ENCODE measurements at regions not wholly inside any gene's neighbourhood (a gene's known extent, or its start where the extent isn't known, plus 50 kb on each side); places are given as distances from the start of the nearest gene placed in this dataset.
"Not testable (repeated sequence)": the region's sequence is repeated elsewhere in the genome, so short reads cannot be mapped to it uniquely, and the experiment has no call there.

DNA sequence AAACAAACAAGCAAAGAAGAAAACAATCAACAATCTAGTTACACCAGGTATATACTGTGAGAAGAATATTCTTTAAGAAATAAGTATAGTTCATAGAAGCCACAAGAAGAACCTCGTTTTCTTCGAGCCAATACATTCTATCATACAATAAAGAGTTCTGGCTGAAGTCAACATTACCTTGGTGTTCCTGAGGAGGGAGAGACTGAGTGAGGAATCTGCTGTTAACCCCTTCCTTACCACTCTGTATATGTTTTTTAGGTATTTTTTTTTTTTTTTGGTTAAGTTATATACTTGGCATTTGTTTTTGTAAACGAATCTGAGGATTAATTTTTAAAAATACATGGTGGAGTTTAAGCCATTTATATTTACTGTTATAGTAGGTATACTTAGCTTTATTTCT lies 412.5 kb downstream of the NUP35 start:
- no peak for FAIRE-seq

DNA sequence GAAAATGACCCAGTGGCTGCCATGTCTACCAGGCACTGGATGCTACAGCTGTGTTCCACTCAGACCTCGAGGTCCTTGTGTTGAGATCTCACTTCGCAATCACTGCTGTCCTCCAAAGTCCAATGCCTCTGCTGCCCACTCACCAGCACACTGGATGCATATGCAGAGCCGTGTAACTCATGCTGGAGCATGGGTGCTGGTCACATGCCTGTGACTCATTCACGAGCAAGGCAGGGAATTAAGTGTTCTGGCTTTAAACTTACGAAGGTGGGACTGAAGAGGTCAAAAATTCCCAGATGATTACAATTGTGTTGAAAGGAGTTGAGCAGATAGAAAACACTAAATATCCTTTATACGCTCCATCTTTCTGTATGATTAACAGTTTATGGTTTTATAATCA lies 417.5 kb downstream of the NUP35 start:
- no peak for FAIRE-seq

DNA sequence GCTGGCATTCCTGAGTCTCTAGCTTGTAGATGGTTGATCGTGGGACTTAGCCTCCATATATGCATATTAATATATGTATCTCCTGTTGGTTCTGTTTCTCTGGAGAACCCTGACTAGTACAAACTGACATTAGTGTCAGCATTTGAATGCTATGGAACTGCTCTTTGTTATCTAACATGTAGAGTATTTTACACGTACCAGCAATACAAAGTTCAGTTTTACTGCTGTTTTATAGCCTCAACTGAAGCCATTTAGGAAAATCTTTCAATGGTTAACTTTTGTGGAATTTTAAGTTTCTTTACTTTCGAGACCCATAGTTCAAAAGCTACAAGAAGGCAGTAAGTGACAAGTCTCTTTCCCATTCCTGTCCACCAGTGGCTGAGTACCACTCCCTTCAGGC lies 418.4 kb downstream of the NUP35 start:
- no peak for FAIRE-seq

DNA sequence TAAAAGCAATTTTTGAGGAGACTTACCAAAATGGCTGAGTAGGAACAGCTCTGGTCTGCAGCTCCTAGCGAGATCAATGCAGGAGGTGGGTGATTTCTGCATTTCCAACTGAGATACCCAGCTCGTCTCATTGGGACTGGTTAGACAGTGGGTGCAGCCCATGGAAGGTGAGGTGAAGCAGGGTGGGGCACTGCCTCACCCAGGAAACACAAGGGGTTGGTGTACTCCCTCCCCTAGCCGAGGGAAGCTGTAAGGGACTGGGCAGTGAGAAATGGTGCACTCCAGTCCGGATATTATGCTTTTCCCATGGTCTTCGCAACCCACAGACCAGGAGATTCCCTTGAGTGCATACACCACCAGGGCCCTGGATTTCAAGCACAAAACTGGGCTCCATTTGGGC lies 419.0 kb downstream of the NUP35 start:
- FAIRE-seq, result no peak

DNA sequence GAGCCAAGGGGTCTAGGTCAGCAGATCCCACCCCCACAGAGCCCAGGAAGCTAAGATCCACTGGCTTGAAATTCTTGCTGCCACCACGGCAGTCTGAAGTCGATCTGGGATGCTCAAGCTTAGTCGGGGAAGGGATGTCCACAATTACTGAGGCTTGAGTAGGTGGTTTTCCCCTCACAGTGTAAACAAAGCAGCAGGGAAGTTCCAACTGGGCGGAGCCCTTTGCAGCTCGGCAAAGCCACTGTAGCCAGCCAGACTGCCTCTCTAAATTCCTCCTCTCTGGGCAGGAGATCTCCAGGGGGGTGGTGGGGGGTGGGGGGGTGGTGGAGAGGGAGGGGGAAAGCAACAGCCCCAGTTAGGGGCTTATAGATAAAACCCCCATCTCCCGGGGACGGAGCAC lies 419.5 kb downstream of the NUP35 start:
- FAIRE-seq, result no peak

DNA sequence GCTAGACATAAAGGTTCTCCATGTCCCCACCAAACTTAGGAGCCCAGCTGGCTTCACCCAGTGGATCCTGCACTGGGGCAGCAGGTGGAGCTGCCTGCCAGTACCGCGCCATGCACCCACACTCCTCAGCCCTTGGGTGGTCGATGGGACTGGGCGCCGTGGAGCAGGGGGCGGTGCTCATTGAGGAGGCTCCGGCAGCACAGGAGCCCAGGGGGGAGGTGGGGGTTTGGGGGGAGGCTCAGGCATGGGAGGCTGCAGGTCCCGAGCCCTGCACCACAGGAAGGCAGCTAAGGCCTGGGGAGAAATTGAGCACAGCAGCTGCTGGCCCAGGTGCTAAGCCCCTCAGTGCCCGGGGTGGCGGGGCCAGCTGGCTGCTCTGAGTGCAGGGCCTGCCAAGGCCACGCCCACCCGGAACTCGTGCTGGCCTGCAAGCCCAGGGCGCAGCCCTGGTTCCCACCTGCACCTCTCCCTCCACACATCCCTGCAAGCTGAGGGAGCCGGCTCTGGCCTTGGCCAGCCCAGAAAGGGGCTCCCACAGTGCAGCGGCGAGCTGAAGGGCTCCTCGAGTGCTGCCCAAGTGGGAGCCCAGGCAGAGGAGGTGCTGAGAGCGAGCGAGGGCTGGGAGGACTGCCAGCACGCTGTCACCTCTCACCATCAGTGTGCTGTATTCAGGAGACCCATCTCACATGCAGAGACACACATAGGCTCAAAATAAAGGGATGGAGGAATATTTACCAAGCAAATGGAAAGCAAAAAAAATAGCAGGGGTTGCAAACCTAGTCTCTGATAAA lies 422.5 kb downstream of the NUP35 start:
- FAIRE-seq, result not testable (repeated sequence)

DNA sequence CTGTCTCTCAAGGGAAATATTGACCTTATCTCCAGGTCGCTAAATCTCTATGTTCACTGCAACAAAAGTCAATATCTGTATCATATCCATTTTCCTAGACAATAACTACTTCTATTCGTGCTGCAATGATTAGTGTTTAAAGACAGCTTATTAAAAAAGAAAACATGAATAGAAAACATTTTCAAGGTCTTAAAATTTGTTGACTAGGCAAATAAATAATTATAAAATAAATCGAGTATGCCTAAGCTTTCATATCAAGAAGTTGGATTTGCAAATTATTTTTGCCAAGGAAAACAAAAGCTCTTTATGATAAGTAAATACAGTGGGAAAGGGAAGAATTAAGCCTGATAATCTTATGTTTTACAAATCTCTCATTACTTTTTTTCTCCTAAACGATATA lies 428.5 kb downstream of the NUP35 start:
- no peak for FAIRE-seq

DNA sequence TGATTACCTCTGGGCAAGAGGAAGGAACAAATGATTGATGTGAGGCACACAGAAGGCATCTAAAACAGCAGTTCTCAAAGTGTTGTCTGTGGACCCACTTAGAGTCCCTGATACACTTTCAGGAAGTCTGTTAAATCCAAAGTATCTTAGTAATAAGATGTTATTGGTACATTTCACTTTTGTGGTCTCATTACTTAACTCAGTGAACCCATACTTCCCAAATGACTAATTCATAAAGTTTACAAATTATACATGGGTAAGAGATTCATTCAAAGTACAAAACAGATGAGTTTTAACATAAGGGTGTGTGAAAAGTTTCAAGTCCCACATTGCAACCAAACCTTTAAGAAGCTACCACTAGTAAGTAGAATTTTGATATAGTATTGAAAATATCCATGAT lies 440.5 kb downstream of the NUP35 start:
- FAIRE-seq, result no peak

DNA sequence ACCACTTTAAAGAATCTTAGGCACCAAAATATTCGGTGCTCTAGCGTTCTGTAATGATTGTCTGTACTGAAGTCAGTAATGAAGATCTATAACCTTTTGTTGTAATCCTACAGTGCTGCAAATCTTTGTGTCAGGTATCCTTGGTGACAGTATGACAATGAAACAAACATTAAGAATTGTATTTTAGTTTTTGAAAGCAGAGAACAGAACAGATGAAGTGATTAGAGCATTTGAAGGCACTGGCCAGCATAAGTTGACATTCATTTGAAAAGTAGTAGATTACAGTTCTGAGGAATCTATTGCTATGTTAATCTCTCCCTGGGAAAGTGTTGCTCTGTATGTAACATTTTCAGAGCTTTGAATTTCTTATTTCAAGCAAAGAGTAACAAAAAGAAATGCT lies 451.2 kb downstream of the NUP35 start:
- no peak for FAIRE-seq

DNA sequence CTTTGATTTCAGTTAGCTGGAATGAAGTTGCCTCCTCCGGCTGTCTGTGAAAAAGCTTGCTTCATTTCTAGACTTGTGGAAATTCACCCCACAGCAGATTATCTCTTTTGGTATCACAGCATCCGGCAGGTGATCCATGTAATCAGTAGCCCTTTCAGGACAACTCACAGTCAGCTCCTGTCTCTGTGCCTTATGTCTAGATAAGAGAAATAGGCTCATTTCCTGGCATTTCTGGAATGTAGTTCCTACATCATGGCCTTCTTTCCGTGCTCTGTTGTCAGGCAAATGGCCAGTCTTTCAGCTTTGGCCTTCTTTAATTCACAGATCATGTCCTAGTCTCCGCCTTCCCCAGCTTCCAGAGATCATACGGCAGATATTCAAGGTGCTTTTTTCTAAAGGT lies 455.4 kb downstream of the NUP35 start:
- FAIRE-seq, result no peak

DNA sequence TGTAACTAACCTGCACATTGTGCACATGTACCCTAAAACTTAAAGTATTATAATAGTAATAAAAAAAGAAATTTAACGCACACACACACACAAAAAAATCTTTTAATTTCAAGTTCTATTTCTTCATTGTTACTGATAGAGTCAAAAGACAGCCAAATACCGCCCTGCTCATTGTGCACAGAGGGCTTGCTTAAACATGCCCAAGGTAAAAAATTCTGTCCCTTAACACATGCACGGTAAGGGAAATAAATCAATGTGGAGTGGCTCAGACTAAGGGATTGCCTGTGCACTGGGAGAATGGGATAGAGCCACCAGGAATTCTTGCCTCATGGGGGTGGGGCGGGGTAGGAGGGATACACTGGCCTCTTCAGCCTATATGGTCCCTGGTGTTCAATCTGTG lies 468.0 kb downstream of the NUP35 start:
- FAIRE-seq, result no peak

DNA sequence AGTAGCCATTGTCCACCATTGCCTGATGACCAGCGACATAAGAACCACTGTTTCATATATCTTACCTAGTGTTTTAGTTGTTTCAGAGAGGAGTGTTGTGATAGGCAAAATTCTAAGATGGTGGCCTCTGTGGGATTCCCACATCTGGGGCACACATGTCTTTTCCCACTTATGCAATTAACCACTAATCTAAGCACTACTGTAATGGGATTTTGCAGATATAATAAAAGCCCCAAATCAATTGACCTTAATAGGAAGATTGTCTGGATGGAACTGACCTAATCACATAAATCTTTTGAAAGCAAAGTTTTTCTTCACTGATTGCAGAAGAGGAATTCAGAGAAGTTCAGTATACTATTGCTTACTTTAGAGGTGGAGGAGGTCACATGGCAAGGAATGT lies 469.9 kb downstream of the NUP35 start:
- FAIRE-seq, result no peak

DNA sequence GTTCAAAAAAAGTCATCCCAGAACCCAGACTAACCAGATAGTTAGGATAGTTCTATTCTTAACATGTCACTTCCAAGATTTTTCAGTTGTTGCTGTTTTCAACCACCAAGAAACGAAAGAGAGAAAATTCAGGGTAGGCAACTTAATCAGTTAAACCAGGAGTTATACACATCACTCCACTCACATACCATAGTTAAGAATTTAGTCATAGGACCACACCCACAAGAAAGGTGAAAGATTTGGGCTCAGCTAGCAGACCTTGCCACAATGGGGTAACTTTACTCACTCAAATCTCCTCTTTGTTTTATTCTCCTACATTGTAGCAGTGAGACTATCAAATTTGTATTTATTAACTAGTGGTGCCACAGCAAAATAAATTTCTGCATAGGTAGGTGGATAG lies 473.6 kb downstream of the NUP35 start:
- FAIRE-seq, result no peak

DNA sequence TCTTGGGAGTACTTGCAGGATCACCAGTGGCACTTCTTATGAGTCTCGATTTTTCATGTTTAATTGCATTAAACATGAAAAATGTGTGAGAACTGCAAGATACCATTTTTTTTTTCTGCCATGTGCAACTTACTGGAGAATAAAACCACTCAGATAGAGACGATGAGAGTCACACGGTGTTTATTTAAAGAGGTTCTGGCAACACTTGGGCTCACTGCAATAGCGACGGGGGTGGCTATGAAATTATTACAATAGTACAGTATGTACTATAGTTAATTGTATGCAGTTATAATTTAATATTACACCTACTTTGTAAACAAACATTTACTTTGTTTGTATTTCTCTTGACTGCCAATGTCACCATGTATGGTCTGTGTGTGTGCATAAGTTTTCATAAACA lies 479.8 kb downstream of the NUP35 start:
- FAIRE-seq, result no peak

DNA sequence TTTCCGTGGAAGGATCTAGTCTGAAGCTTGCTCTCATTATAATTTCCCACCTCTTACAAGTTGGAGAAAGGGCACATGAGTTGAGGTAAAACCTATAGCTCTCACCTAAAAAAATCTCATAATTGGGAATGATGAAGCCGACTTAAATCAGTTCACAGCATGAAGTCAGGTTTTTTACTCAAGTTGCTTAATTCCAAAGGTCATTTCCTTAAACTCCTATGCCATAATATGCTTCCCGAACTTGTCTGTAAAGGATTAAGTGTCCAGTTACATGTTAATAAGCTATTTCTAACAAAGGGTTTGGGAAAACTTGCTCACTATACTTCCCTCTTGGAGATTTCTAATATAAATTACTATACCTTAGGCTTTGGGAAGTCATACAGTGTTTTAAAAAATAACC lies 481.2 kb downstream of the NUP35 start:
- no peak for FAIRE-seq

DNA sequence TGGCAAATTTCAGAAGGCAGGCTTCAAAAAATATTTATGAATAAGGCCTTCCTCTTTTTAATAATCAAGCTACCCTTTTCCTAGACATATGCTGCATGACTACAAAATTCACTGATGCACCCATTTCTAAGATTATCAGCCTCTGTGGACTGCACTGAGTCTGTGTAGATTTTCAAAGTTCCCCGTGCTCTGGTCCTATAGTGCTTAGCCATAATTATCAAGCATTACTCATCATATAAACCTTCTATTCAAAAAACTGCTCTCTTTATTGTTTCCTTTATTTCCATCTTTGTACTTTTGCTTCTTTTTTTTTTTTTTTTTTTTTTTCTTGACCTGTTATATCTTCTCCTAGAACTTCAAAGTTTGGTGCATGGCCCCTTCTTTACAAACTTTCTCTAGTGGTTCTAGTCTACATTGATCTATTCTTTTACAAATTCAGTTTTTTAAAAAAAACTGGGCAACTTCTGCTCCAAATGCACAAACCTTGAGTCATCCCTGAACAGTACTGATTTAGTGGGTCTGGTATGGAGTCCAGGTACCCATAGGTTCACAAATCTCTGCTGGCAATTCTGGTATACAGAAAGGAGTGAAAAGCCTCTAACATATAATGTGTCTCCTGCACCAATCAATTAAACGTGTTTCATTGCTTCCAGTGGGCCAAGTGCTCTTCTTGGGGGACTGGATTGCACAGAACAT lies 481.9 kb downstream of the NUP35 start:
- FAIRE-seq, result no peak

DNA sequence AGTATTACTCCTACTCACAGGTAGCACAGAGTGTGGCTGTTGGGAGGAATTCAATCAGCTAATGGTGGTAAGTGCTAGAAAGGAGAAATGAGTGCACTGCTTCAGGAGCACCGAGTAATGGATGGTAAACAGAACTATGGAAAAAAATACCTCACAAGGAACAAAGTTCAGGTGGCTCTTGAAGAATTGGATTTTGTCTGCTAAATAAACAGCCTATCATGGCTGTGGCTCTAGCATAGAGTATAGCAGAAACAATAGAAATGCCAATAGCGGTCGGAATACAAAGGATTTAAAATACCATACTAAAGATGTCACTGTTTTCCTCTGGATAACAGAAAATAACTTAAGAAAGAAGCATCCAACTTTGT lies 482.5 kb downstream of the NUP35 start:
- FAIRE-seq, result no peak

DNA sequence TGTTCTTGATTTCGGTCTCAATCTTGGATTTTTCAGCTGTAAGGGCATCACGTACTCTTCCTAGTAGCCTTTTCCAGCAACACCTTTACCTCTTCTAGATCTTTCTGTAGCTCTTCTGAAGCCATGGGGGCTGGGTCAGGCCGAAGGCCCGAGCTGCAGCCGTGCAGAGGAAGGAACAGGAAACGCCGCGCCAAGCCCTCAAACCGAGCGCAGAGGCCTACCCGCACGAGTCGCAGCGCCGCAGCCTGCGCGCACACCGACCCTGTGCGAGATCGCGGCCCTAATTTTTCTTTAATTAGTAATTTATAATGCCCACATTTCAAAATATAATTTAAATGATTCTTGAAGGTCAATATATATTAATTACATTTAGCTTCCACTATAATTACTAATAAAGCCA lies 483.8 kb downstream of the NUP35 start:
- FAIRE-seq, result no peak

DNA sequence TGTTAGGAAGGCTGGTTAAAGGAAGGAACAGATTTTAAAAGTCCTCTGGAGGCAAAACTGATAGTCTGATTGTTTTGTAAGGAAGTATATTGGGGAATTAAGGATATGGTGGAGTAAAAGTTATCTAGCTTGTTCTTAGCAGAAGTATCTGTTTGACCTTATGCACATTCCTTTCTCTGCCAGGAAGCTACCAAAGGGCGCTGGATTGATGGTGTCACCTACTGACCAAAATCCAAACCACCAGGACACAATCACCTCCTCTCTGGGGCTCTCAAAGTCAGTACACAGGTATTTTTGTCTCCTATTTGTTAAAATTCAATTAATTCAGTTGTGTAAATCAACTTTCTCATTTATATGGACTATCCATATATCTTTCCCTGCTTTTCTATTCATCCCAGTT lies 484.5 kb downstream of the NUP35 start:
- no peak for FAIRE-seq

DNA sequence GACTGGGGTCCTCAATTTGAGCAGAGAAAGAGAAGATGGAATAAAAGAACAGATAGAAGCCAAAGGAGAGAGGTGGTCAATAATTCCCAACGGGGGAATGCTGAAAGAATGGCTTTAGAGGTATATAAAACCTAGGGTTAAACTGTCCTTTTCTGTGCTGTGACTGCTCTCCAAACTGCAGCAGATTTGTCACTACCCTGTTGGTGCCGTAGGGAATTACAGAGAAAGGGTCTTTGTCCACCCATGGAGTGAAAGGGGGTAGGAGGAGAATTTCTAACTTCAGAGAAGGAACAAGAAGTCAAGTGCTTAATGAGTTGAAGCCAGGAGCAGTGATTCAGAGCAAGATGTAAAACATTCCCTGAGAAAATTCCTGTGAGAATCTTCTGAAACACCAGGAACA lies 486.5 kb downstream of the NUP35 start:
- FAIRE-seq, result no peak

DNA sequence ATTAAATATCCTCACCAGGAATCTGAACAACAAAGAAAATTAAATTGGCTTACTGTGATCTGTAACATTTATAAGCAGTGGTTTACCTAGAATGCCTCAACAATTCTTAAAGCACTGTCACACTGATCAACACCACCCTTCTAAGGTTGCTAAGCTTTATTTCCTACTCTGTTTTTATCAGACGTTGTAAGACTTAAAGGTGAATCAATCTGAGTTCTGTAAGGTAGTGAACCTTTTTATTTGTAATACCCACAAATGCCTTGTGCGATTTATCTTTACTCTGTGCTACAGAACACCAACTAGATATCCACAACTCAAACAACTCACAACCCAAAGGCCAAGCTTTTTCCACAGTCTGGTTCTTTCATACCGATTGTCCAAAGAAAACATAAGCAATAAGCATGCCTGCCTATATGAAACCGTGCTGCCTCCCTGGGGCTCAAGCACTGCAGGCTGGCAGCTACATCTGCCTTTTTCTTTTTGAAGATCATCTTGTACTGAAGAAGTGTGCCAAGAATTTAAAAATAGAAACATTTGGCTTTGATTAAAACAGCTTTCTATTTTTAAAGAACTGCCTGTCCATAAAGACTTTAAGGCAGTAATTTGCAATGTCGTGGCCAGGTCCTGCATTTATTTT lies 490.7 kb downstream of the NUP35 start:
- FAIRE-seq, result no peak

DNA sequence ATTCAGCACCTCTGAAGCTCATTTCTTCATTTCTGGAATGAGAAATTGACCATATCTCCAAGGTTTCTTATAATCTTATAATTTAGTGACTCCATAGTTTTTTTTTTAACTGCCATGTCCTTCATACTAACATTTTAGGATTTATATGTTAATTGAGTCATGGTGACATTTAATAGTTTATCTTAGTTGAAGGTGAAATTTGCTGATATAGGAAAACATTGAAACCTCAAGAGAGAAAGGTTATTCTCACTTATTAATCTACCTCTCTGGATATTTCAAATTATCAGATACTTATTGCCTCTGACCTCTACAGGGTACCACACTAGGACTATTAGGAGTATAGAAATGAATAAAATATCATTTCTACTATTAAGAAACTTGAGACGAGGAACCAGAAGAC lies 499.0 kb downstream of the NUP35 start:
- no peak for FAIRE-seq

DNA sequence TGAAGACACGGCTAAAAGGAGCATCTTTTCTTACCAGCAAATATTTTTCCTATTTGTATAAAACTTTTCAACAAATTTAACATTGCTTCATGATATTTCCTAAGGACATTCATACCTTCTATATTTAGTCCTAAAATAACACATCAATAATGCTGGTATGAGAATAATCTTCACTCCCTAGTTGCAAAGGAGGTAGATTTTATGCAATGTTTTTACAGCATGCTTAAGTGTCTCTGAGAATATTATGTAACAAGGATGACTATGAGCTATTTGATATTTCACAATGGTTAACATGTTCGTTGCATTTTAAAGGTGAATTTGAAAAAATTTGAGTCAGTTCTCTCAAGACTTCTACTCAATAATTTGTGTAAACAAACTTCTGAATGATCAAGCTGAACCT lies 506.7 kb downstream of the NUP35 start:
- FAIRE-seq, result no peak

DNA sequence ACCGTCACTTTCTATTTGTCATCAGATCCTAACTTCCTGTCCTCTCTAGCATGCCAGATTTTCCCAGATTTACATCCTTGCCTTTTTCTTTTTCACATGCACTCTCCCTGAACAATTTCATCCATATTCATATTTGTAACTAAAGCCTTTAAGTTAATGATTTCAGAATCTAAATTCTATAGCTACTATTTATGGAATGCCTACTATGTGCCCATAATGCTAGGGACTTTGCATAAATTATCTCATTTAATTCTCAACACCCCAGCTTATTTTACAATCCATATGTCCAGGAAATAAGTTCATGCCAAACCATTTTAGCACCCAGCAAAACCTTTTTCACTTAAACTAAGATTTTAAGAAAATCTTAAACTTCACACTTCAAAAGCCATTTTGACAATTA lies 531.9 kb downstream of the NUP35 start:
- no peak for FAIRE-seq

DNA sequence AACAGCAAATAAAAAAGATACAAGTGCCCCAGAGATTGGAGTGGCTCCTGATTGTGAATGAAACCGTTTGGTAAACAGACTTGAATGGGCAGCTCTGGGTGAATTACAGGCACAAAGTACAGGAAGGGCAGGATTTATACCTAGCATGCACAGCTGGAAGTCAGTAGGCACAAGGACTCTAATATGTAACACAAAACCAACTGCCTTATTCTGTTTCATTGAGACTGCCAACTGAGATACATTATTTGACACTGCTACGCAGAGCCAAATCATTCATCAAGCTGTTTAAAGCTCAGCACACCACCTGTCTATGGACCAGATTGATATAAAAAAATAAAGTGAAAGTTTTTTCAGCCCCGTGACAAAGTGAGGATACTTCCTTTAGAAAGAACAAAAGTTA lies 541.2 kb downstream of the NUP35 start:
- FAIRE-seq, result no peak

Measured in islet of Langerhans (tissue), 1 donor.